ENCODE measurements at regions not wholly inside any gene's neighbourhood (a gene's known extent, or its start where the extent isn't known, plus 50 kb on each side); places are given as distances from the start of the nearest gene placed in this dataset.

DNA sequence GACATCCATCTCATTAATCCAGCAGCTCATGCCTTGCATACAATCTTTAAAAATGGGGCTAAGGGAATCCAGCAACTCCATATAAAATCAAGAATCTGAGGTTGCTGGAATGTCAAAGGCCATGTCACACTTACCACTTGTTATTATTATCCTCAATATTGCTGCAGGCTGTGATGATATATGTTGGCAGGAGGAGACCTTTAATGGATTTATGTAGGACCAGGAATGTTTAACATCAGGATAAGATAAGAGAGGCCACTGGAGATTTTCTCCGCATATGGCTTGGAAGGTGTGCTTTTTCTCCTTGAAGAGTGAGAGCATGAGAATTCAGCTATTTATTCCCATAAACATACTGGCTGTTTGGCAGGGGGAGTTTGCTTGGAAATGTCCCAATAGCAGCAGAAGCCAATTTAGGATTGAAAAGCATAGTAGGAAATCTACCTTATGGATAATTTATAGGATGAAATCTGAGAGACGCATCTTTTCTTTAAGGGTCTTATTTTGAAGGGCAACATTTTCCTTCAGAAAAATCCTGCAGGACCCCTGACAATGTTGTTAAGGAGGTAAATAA lies 481.4 kb downstream of the AGTPBP1 start:
- DNase-seq (ENCODE audit: low read depth in 2 of 2) = no peak

DNA sequence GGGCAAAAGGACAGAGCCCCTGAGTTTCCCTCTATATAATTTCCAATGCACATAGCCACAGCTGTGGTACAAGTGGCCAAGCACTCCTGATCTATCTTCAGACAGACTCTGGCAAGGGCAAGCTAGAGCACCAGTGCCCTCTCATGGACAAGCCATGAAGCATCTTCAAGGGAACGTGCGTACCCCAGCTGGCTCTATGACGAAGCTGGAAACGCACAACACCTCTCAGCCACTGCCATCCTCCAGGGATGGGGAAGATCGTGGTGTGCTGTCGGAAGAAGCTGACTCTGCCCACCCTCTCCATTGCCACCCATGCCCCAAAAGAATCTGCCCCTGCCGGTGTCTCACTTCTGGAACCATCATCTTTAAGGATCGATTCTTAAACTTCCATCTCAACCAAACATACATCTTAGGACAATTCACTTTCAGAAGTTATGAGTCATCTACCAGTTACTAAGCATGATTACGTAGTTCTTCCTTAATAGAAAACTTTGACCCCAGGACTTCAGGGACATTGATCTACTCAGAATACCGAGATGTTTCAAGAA lies 482.9 kb downstream of the AGTPBP1 start:
- DNase-seq (ENCODE audit: low read depth in 2 of 2) = no peak

DNA sequence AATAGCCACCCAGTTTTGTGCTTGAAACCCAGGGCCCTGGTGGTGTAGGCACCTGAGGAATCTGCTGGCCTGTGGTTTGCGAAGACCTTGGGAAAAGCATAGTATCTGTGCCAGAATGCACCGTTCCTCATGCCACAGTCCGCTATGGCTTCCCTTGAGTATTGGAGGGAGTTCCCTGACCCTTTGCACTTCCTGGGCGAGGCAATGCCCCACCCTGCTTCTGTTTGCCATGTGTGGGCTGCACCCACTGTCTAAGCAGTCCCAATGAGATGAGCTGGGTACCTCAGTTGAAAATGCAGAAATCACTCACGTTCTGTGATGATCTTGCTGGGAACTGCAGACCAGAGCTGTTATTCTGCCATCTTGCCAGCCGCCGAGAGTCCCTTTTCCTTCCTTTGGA lies 483.5 kb downstream of the AGTPBP1 start:
- DNase-seq (ENCODE audit: low read depth in 2 of 2) = no peak

GRCh38 chr9:85249313-85249621 lies 492.5 kb downstream of the AGTPBP1 start:
- DNase-seq (ENCODE audit: low read depth in 2 of 2) = no peak

GRCh38 chr9:85248514-85249312 lies 493.0 kb downstream of the AGTPBP1 start:
- no peak for DNase-seq (ENCODE audit: low read depth in 2 of 2)

- DNase-seq (ENCODE audit: low read depth in 2 of 2) = no peak
These were observed 495.2 kb downstream of the AGTPBP1 start for GRCh38 chr9:85246541-85246940.

DNA sequence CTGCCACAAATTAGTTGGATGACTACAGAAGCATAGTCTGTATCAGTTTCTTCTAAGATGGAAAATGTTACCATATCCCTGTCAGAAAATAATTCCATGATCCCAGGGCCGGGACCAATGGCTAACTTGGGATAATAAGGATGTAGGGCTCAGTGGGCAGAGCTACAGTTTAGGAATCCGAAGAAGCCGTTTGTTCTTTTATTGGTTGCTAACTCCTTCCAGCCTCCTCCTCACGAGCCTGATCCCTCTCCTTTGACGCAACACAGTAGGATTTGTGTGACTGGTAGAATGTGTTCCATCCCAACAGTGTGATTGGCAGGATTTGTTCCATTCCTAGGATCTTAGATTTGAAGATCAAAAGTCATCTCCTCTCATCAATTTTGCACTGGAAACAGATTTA lies 496.9 kb downstream of the AGTPBP1 start:
- DNase-seq (ENCODE audit: low read depth in 2 of 2) = no peak

- no peak for DNase-seq (ENCODE audit: low read depth in 2 of 2)
These were observed 497.8 kb downstream of the AGTPBP1 start for GRCh38 chr9:85243977-85244376.

GRCh38 chr9:85237478-85237877 lies 504.3 kb downstream of the AGTPBP1 start:
- DNase-seq (ENCODE audit: low read depth in 2 of 2) = no peak

GRCh38 chr9:85230081-85230480 lies 511.7 kb downstream of the AGTPBP1 start:
- DNase-seq (ENCODE audit: low read depth in 2 of 2) = no peak

GRCh38 chr9:85228111-85228855 lies 513.5 kb downstream of the AGTPBP1 start:
- DNase-seq (ENCODE audit: low read depth in 2 of 2) = no peak

DNA sequence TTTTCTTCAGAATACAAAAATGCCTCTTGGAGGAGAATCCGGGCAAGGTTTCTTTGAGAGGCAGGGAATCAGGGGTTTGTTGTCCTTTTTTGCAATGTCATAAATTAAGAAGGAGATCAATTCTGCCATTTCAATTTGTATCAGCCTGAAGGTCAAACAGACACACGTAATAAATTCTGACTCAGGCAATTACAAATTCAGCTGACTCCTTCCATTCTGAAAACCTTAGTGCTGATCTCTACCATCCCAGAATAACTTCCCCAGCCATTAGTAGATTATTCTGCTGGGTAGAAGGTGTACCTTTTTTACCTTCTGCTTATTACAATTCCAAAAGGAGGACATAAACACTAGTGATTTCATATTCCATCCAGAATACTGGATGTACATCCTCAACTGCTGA lies 516.6 kb downstream of the AGTPBP1 start:
- DNase-seq (ENCODE audit: low read depth in 2 of 2) = no peak

GRCh38 chr9:85224729-85225128 lies 517.0 kb downstream of the AGTPBP1 start:
- no peak for DNase-seq (ENCODE audit: low read depth in 2 of 2)

DNA sequence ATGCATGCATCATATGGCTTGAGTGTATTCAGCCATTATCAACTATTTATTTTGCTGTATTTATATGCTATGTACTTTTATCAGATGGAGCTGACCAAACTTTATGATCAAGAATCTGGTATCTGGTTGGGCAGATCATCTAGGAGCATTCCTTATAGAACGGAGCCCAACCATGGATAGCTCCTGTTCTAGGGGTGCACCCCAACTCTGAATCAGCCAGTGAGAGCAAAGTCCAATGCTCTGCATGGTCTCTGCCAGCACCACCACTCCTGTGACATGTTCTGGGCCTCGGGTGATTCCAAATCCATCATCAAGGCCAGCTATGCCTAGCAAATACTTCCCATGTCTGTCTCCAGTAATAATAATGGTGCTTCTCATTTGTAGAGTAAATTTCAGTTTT lies 517.5 kb downstream of the AGTPBP1 start:
- DNase-seq (ENCODE audit: low read depth in 2 of 2) = no peak

GRCh38 chr9:85223506-85224125 lies 518.1 kb downstream of the AGTPBP1 start:
- DNase-seq (ENCODE audit: low read depth in 2 of 2) = no peak

DNA sequence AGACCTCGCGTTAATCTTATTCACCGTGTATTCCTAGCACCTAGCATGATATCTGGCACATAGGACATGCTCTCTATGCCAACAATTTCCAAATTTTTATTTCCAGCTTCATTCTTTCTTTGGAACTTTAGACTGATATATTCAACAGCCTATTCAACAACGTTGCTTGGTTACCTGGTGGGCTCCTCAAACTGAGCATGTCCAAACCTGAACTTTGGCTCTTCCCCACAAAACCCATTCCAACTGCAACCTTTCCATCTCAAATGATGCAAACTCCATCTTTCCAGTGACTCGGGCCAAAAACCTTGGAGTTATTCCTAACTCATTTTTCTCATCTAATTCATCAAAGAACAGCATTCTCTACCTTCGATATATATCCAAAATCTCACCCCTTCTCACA lies 525.2 kb downstream of the AGTPBP1 start:
- no peak for DNase-seq (ENCODE audit: low read depth in 2 of 2)

DNA sequence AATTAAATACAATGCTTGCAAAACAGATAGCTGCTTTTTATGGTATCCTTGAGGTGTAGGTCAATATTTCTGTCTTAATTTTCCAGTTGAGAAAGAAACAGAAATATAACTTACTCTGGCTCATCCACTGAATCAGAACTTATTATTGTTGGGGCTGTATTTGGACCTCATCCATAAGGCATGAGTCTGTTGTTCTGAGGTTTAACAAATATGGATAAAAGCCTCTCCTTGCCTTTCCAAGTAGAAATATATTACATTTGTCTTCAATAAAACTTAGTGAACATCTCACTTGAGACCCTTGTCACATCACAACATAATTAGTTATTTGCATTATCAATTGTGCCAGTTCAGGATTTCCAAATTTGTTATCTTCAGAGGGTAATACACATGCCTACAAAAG lies 525.8 kb downstream of the AGTPBP1 start:
- no peak for DNase-seq (ENCODE audit: low read depth in 2 of 2)

- DNase-seq (ENCODE audit: low read depth in 2 of 2) = no peak
These were observed 526.3 kb downstream of the AGTPBP1 start for GRCh38 chr9:85215416-85215815.

DNA sequence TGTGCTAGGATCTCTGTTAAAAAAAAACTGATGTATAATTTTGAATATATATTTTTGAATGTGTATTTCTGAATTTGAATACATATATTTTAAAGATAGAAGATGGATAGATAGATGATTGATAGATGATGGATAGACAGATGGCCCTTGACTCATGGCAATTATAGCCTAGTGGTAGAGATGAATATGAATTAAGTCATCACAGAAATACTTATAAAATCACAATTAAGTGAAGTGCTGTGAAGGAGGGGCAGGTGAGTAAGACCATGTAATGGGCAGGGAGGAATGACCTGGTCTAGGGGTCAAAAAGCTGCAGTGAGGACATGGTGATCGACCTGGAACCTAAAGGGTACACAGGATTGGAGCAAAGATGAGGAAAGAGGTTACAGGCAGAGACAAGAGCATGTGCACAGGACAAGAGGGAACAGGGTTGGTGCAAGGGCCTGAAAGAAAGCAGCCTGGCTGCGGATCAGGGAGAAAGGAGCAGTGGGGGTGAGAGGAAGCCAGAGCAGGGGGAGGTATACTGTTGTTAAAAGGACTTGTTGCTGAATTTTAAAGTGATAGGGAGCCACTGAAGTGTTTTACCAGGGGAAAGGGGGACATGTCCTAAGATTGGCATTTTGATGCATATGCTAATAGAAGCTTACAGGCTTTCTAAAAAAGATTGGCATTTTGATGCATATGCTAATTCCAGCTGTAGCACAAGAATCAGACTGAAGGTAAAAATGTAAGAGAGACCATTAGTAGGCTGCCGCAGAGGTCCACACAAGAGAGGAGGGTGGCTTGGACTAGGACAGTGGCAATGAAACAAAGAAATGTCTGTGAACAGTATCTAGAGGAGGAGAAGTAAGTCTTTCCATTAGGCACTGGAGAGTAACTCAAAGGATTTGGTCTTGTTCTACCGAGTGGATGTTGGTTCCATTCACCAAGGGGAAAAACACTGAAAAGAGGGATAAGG lies 527.8 kb downstream of the AGTPBP1 start:
- no peak for DNase-seq (ENCODE audit: low read depth in 2 of 2)

GRCh38 chr9:85212887-85213286 lies 528.9 kb downstream of the AGTPBP1 start:
- no peak for DNase-seq (ENCODE audit: low read depth in 2 of 2)

DNA sequence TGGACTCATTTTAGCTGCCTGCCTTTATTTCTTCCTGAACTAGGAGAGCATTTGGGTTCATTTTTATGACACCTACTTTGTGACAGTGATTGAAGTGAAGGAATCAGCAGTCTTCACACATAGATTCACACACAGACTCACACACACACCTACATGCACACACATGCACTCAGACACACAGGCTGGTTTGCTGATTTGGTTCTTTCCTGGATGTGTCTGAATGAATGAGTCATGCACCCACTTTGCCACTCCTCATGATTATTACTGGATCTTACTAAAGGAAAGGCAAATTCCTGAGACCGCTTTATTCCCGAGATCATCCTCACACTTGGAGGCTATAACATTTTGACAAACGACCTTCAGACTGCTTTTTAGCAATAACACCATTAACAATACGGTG lies 529.5 kb downstream of the AGTPBP1 start:
- DNase-seq (ENCODE audit: low read depth in 2 of 2) = no peak
